Neural progenitor cell (in vitro differentiated cells): ENCODE measurements at regions not wholly inside any gene's neighbourhood (a gene's known extent, or its start where the extent isn't known, plus 50 kb on each side); places are given as distances from the start of the nearest gene placed in this dataset.
"Not testable (repeated sequence)": the region's sequence is repeated elsewhere in the genome, so short reads cannot be mapped to it uniquely, and the experiment has no call there.

Source experiments
- DNase-seq: peaks from one replicate; pipeline ENCODE4 v3.0.0-alpha.2; 2016; ENCODE audit warnings: low spot score
- H2AFZ ChIP-seq: fragments of 200-600 bp; sonication (generic); replicated peaks from 2 replicates; pipeline ENCODE4 v1.6.1; 2016; ENCODE audit warnings: antibody characterized with exemption
- H3F3A ChIP-seq: fragments of 200-600 bp; sonication (generic); 2 replicates; pipeline ENCODE4 v1.6.1; 2016; ENCODE audit warnings: antibody characterized with exemption, low read depth
- H3K27ac ChIP-seq: fragments of 200-600 bp; sonication (generic); 2 replicates; pipeline ENCODE4 v1.5.1; 2016; ENCODE audit warnings: mild to moderate bottlenecking
- H3K27me3 ChIP-seq: fragments of 200-600 bp; sonication (generic); 2 replicates; pipeline ENCODE4 v1.6.1; 2016; ENCODE audit warnings: mild to moderate bottlenecking, moderate library complexity
- H3K36me3 ChIP-seq: fragments of 200-600 bp; sonication (generic); 2 replicates; pipeline ENCODE4 v1.5.1; 2016
- H3K4me1 ChIP-seq: fragments of 200-600 bp; sonication (generic); 2 replicates; pipeline ENCODE4 v1.6.1; 2016; ENCODE audit warnings: mixed run types
- H3K4me2 ChIP-seq: fragments of 200-600 bp; sonication (generic); 2 replicates; pipeline ENCODE4 v1.6.1; 2016
- H3K4me3 ChIP-seq: fragments of 200-600 bp; sonication (generic); 2 replicates; pipeline ENCODE4 v1.5.1; 2016
- H3K79me2 ChIP-seq: fragments of 200-600 bp; sonication (generic); 2 replicates; pipeline ENCODE4 v1.6.1; 2016; ENCODE audit warnings: low read depth
- H3K9ac ChIP-seq: fragments of 200-600 bp; sonication (generic); 2 replicates; pipeline ENCODE4 v1.6.1; 2016
- H3K9me3 ChIP-seq: fragments of 200-600 bp; sonication (generic); 2 replicates; pipeline ENCODE4 v1.5.1; 2016; ENCODE audit warnings: low read depth
- H4K20me1 ChIP-seq: fragments of 200-600 bp; sonication (generic); 2 replicates; pipeline ENCODE4 v1.6.1; 2016; ENCODE audit warnings: low read depth
- H3K27ac Mint-ChIP-seq: 3 replicates; pipeline ENCODE4 v1.8.0; 2021; ENCODE audit warnings: mixed read lengths
- H3K27me3 Mint-ChIP-seq: 2 replicates; pipeline ENCODE4 v1.8.0; 2022; ENCODE audit warnings: low read depth, mild to moderate bottlenecking, inconsistent platforms, moderate library complexity, mixed read lengths; ENCODE audit not compliant: insufficient read depth
- H3K36me3 Mint-ChIP-seq: 3 replicates; pipeline ENCODE4 v1.8.0; 2021; ENCODE audit warnings: mixed read lengths
- H3K4me1 Mint-ChIP-seq: 3 replicates; pipeline ENCODE4 v1.8.0; 2021; ENCODE audit warnings: mixed read lengths
- H3K4me3 Mint-ChIP-seq: 3 replicates; pipeline ENCODE4 v1.8.0; 2021; ENCODE audit warnings: mild to moderate bottlenecking, moderate library complexity, mixed read lengths
- H3K9me3 Mint-ChIP-seq: 3 replicates; pipeline ENCODE4 v1.8.0; 2020; ENCODE audit warnings: mixed read lengths
- EZH2 ChIP-seq: fragments of 200-600 bp; sonication (generic); IDR thresholded peaks from 2 replicates; pipeline ENCODE4 v1.6.1; 2017; ENCODE audit warnings: antibody characterized with exemption, mild to moderate bottlenecking, moderate library complexity
- EZH2phosphoT487 ChIP-seq: fragments of 200-600 bp; sonication (generic); IDR thresholded peaks from 2 replicates; pipeline ENCODE4 v1.6.1; 2017; ENCODE audit warnings: antibody characterized with exemption
- TF ChIP-seq, protein P1 (sequence below): fragments of 200-600 bp; sonication (generic); IDR thresholded peaks from 2 replicates; pipeline ENCODE4 v1.5.1; 2017; ENCODE audit warnings: antibody characterized with exemption, mild to moderate bottlenecking

DNA sequence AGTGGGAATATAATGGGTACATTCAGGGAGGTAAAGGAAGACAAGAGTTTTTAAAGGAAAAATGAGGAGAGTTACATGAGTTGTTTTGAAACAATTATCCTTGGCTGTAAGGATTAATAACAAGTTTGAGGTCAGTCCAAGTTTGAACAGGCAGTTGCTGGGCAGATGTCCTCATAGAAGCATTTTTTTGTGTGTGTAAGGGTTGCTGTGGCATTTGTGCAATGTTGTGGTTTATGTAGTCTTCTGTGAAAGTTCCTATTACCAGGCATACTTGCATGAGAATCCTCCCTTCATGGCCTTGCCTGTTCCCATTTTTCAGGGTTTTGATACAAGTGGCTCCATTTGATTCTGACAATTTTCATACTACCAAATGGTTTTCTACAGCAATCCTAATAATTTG lies 400.2 kb downstream of the KCNA4 start:
- Histone ChIP-seq H3K27me3 (no peaks in the 10 kb centered on the region), H3K9ac (no peak overlapping the region), H3K36me3 (no peaks in the 10 kb centered on the region), H3K4me3 (no peak overlapping the region), H3K27ac (no peak overlapping the region), H3F3A (no peaks in the 10 kb centered on the region), H2AFZ (no peak overlapping the region), H3K9me3 (no peaks in the 10 kb centered on the region), H3K4me1 (no peaks in the 10 kb centered on the region), H4K20me1 (no peaks in the 10 kb centered on the region), H3K4me2 (no peak overlapping the region), H3K79me2 (no peaks in the 10 kb centered on the region)
- Mint-ChIP-seq H3K27ac (no peak overlapping the region), H3K36me3 (no peaks in the 10 kb centered on the region), H3K9me3 (no peaks in the 10 kb centered on the region), H3K4me1 (no peaks in the 10 kb centered on the region), H3K27me3 (no peaks in the 10 kb centered on the region), H3K4me3 (no peak overlapping the region)
- TF ChIP-seq, protein P1, sequence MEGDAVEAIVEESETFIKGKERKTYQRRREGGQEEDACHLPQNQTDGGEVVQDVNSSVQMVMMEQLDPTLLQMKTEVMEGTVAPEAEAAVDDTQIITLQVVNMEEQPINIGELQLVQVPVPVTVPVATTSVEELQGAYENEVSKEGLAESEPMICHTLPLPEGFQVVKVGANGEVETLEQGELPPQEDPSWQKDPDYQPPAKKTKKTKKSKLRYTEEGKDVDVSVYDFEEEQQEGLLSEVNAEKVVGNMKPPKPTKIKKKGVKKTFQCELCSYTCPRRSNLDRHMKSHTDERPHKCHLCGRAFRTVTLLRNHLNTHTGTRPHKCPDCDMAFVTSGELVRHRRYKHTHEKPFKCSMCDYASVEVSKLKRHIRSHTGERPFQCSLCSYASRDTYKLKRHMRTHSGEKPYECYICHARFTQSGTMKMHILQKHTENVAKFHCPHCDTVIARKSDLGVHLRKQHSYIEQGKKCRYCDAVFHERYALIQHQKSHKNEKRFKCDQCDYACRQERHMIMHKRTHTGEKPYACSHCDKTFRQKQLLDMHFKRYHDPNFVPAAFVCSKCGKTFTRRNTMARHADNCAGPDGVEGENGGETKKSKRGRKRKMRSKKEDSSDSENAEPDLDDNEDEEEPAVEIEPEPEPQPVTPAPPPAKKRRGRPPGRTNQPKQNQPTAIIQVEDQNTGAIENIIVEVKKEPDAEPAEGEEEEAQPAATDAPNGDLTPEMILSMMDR = no peak
- TF ChIP-seq EZH2phosphoT487 (no peak), EZH2 (no peak)
- DNase-seq = no peak

DNA sequence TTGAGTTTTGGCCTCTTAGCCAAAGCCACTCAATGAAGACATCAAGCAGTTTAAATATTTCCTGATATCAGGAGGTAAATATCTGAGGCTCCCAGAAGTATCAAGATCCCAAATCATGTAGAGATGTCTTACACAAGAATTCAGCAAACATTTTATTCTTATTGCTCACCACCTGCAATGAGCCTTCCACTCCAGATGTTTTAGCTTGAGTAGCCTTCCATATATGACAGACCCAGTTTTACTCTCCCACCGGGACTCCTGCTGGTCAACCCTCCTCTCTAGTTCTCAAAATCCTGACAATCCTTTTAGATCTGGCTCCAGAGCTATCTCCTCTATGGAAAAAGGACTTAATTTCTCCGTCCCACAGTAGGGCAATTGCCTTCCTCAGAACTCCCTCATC lies 404.4 kb downstream of the KCNA4 start:
- no peak for DNase-seq
- Histone ChIP-seq H3K9me3 (no peaks in the 10 kb centered on the region), H2AFZ (no peak overlapping the region), H3K79me2 (no peaks in the 10 kb centered on the region), H4K20me1 (no peaks in the 10 kb centered on the region), H3K36me3 (no peaks in the 10 kb centered on the region), H3F3A (no peaks in the 10 kb centered on the region), H3K4me3 (no peak overlapping the region), H3K4me1 (no peaks in the 10 kb centered on the region), H3K4me2 (no peak overlapping the region), H3K27me3 (no peaks in the 10 kb centered on the region), H3K9ac (no peak overlapping the region), H3K27ac (no peak overlapping the region)
- H3K27me3 Mint-ChIP-seq = no peaks in the 10 kb centered on the region
- H3K27ac Mint-ChIP-seq = peak overlapping the region; percentile 78
- H3K4me3 Mint-ChIP-seq = no peak overlapping the region
- TF ChIP-seq EZH2phosphoT487 = no peak
- TF ChIP-seq EZH2 = no peak
- TF ChIP-seq, protein P1 = no peak
- no peaks in the 10 kb centered on the region for H3K9me3 Mint-ChIP-seq
- H3K36me3 Mint-ChIP-seq = no peaks in the 10 kb centered on the region
- no peaks in the 10 kb centered on the region for H3K4me1 Mint-ChIP-seq

DNA sequence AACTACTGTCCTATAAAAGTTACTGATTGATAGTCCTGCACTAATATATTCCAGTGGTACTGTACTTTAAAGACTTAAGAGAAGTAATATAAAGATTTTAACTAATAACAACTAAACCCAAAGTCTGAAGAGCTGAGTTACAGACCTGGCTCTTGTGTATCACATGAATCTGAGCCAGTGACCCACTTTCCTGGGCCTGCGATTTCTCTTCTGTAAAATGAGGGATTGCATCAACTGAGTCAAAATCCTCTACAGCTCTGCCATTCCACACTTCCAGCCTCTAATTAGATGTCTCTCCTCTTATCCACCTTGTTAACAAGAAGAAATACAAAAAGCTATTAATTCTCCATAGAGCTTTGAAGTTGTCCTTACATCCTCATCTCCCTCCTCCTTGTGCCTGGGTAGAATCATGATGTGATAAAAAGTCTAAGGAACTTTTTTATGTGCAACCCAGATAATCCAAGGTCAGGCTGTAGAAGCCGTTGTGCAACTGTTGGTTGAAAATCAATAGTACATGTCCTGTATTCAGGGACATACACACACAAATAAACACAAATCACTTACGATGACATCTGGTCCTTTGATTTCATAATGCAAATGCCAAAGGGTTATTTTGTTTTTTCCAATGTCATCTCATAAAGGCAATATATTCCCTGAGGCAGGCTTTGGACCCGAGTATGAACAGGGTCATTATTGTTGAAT lies 410.3 kb downstream of the KCNA4 start:
- H3K4me2 ChIP-seq = no peak overlapping the region
- Mint-ChIP-seq H3K27me3 (no peaks in the 10 kb centered on the region), H3K9me3 (no peaks in the 10 kb centered on the region), H3K27ac (no peak overlapping the region), H3K4me1 (no peaks in the 10 kb centered on the region), H3K4me3 (no peak overlapping the region), H3K36me3 (no peaks in the 10 kb centered on the region)
- H3K79me2 ChIP-seq = no peaks in the 10 kb centered on the region
- no peaks in the 10 kb centered on the region for H3K4me1 ChIP-seq
- no peak for DNase-seq
- no peak overlapping the region for H3K27ac ChIP-seq
- H3K36me3 ChIP-seq = no peaks in the 10 kb centered on the region
- H3K27me3 ChIP-seq = no peaks in the 10 kb centered on the region
- H3K9ac ChIP-seq = no peak overlapping the region
- no peaks in the 10 kb centered on the region for H3K9me3 ChIP-seq
- H3K4me3 ChIP-seq = no peak overlapping the region
- no peak for TF ChIP-seq EZH2phosphoT487
- TF ChIP-seq EZH2 = no peak
- TF ChIP-seq, protein P1 = no peak
- no peaks in the 10 kb centered on the region for H3F3A ChIP-seq
- no peaks in the 10 kb centered on the region for H4K20me1 ChIP-seq
- H2AFZ ChIP-seq = no peak overlapping the region

DNA sequence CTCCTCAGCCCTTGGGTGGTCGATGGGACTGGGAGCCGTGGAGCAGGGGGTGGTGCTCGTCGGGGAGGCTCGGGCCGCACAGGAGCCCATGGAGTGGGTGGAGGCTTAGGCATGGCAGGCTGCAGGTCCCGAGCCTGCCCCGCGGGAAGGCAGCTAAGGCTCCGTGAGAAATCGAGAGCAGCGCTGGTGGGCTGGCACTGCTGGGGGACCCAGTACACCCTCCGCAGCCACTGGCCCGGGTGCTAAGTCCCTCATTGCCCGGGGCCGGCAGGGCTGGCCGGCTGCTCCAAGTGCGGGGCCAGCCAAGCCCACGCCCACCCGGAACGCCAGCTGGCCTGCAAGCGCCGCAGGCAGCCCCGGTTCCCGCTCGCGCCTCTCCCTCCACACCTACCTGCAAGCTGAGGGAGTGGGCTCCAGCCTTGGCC lies 416.7 kb downstream of the KCNA4 start:
- not testable (repeated sequence) for H3K27me3 Mint-ChIP-seq, H2AFZ ChIP-seq

More for the DNA sequence above, 416.7 kb downstream of the KCNA4 start:
- DNase-seq, H3K36me3 ChIP-seq, H3K4me2 ChIP-seq, H3K4me3 ChIP-seq, H3K9me3 Mint-ChIP-seq, H4K20me1 ChIP-seq, H3K36me3 Mint-ChIP-seq, H3K27ac ChIP-seq, H3K9ac ChIP-seq, H3F3A ChIP-seq, H3K4me1 Mint-ChIP-seq, H3K9me3 ChIP-seq, H3K4me3 Mint-ChIP-seq, H3K79me2 ChIP-seq, H3K27ac Mint-ChIP-seq, H3K27me3 ChIP-seq, H3K4me1 ChIP-seq: not testable (repeated sequence)
